ENCODE measurements at regions not wholly inside any gene's neighbourhood (a gene's known extent, or its start where the extent isn't known, plus 50 kb on each side); places are given as distances from the start of the nearest gene placed in this dataset.
"Not testable (repeated sequence)": the region's sequence is repeated elsewhere in the genome, so short reads cannot be mapped to it uniquely, and the experiment has no call there.

DNA sequence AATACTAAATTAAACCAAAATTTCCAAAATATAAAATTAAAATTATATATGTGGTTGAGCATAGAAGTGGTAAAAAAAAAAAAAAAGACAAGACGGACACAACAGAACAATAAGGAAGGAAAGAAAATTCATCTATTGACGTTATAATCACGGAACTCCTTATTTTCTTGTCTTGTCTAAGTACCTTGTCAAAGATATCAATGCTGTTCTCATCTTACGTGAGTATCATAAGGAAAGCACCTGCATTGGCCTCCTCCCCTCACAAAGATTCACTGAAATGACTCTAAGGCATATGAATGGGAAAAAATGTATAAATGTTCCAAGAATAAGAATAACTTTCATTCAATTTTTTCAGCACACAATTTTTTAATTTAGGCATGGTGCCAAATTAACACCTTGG is 135.4 kb downstream of the PPP1R3A start:
- no peak for DNase-seq (ENCODE audit: low read depth in 3 of 3)

DNA sequence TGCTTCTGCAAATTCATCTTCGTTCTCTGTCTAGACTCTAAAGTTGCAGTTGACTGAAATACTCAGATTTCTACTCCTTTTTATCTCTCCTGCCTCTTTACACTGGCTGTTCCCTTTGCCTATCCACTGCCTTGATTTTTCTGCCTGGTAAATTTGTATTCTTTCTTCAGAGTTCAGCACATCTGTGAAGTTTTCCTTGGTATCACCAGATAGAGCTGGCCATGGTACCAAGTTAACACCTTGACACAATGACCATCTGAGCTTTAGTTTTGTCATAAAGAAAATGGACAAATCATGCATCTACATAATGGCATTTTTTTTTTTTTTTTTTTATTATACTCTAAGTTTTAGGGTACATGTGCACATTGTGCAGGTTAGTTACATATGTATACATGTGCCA is 143.0 kb downstream of the PPP1R3A start:
- DNase-seq (ENCODE audit: low read depth in 3 of 3) = no peak

DNA sequence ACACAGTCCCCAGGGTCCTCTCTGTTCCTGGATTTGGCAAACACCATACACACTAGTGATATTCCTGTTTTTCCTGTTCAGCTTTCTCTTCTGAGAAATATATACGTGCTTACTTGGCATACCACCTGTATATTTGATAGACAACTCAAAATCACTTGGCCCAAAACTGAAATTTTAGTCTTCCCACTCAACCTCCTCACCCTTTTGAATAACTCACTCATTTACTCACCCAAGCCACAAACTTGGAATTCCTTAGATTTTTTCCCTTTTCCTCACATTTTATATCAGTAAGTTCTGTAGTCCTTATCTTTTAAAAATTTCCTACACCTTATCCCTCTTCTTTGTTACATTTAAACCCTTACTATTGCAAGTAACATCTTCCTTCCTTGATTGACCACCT is 143.4 kb downstream of the PPP1R3A start:
- DNase-seq (ENCODE audit: low read depth in 3 of 3) = no peak

DNA sequence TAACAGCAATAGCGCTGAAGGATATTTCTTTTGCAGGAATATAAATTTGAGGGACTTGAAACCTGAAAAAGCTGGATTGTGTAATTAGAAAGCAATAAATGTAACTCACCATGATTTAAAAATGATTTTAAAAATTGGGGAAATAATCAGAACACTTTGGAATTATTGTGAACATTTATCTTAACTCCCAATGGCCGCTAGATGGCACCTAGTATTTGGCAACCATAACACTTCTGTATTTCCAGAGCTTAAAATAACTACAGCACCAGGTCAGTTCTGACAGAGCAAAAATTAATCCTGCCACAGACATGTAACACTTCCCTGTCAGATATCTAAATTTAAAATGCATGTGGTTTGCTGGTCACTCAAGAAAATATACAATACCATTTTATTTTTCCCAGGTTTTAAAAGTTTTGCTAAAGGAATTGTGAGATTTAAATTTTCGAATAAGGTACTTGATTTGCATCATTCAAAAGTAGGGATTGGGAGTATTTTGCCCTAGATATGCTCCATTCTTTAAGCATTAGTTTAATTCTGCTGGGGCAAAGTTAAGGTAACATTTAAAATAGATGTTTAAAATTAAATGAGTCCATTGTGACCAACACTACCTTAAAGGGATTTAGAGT is 144.5 kb downstream of the PPP1R3A start:
- DNase-seq (ENCODE audit: low read depth in 3 of 3) = no peak

DNA sequence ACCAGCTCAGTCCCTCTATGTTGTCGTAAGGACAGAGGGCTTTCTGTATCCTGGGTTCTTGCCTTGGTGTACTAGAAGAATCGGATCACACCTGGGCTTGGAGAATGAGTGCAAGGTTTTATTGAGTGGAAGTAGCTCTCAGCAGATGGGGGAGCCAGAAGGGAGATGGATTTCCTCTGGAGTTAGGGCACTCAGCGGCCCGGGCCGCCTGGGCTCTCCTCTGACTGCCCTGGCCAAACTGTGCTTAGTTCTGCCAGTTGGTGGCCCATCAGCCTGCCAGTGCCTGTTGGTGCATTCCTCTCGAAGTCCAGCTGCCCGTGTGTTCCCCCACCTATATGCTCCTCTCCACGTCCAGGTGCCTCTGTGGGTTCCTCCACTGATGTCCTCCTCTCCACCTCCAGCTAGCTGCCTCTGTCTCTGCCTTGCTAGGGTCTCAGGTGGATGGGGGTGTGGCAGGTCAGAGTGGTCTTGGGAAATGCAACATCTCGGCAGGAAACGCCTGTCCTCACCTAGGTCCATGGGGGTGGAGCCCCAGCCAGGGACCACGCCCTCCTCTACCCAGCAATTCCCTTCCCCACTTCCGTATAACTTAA is 148.6 kb downstream of the PPP1R3A start:
- no peak for DNase-seq (ENCODE audit: low read depth in 3 of 3)

DNA sequence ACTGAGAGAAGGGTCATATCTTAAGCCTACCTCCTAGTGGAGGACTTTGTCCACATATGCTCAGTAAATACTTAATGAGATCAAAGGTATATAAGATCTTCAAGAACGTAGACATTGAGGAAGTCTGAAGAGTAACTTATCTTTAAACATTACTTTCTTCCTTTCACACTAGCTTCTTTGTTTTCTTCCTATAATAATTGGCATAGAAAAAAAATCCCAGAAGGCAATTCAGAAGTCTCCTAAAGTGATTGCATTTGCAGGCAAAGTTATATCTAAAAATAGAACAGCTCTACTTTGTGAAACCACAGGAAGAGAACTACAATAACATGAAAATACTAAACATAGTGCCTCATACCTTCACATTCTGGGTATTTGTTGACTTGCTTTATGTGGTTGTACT is 150.4 kb downstream of the PPP1R3A start:
- no peak for DNase-seq (ENCODE audit: low read depth in 3 of 3)

DNA sequence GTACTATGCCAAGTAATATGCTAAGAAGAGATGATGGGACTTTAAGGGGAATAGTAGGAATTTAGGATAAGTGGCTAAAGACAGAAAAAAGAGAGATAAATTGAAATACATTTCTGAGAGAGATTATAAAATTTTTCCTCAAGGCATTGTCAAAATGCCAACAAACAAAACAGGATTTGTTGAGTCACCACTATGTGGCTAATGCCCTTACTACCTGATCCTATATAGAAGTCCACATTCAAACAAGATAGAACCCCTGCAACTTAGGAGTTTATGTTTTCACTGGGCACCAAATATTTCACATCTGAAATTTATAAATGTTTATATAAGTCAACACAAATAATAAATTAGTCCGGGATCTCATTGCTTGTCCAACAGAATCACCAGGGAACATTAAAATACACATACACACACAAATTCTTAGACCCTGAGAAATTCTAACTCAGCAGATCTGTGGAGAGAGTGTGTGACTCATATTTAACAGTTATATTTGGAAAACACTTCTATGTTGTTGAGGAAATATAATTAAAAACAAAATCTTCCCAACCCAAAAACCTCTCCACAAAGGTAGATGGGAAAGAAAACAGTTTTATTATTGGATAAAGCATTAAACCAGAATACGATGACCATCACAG is 154.3 kb downstream of the PPP1R3A start:
- no peak for DNase-seq (ENCODE audit: low read depth in 3 of 3)

DNA sequence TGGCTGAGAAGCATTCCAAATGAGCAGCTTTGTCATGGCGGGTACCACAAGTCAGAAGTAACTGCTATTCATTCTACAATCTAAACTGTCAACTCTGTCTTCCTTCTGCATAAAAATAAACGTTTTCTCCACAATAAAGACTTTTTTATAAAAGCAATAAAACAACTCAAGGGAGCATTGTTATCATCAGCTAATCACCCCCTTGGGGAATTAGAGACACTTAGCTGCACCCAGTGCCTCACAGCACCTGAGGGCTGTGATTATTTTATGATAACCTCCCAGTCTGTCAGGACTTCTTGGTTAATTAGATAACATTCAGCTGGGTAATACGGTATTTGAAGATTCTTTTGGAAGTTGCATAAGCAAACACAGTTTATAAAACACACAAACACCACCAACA is 155.6 kb downstream of the PPP1R3A start:
- no peak for DNase-seq (ENCODE audit: low read depth in 3 of 3)

DNA sequence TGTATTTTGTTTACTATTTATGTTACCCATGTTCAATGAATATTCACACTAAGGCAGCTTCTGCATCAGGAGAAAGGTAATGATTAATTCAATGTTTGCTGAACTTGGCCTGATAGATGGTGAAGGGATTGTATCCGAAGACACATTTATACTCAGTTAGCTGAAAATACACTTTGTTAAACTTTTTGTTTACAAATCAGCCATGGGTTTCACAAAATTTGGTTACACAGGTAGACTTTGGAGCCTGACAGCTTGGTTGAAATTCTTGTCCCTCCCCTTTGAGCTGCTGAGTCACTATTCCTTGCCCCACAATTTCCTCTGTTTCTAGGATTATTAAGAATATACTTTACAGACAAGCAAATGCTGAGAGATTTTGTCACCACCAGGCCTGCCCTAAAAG is 162.6 kb downstream of the PPP1R3A start:
- no peak for DNase-seq (ENCODE audit: low read depth in 3 of 3)

DNA sequence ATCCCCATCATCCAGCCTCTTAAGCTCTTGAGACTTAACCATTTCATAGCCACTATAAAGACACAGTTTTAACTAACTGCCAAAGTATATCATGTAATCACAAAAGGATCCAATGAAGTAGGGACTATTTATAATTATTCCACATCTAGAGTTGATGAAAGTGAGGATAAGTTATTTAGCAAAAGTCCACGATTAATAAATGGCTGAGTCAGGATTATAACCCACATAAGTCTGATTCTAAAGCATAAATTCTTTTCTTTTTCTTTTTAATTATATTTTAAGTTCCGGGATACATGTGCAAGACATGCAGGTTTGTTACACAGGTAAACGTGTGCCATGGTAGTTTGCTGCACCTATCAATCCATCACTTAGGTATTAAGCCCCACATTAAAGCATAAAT is 166.1 kb downstream of the PPP1R3A start:
- DNase-seq (ENCODE audit: low read depth in 3 of 3) = no peak

DNA sequence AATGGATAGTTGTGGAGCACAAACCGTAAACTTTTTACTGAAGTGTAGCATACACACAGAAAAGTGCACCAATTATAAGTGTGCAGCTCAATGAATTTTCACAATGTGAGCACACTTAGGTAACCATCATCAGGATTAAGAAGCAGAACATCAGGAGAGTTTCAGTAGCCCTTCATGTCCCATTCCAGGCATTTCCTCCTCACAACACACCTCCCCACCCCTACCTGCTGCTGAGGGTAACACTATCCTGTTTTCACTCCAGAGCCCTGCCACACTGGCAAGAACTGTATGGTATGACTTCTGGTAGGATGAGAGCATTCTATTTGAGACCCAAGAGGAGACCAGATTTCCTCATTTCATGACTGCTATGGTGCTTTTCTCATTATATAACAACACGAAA is 166.5 kb downstream of the PPP1R3A start:
- DNase-seq (ENCODE audit: low read depth in 3 of 3) = no peak

DNA sequence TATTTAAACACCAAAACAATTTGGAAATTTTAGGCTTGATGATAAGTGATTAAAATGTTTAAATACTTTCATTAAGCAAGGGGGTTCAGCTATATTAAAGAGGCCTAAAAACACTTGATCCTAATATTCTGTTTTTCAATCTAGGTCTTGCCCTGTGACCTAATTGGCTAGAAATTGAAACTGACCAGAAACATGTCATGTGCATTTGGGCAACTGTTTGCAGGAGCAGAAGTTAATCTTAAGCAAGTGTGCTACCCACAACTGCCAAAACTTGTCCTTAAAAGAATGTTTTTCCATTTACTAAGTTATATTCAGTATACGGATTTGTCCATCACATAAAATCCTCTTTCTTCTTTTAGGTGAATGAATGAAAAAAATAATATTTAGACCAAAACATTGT is 167.3 kb downstream of the PPP1R3A start:
- DNase-seq (ENCODE audit: low read depth in 3 of 3) = no peak

DNA sequence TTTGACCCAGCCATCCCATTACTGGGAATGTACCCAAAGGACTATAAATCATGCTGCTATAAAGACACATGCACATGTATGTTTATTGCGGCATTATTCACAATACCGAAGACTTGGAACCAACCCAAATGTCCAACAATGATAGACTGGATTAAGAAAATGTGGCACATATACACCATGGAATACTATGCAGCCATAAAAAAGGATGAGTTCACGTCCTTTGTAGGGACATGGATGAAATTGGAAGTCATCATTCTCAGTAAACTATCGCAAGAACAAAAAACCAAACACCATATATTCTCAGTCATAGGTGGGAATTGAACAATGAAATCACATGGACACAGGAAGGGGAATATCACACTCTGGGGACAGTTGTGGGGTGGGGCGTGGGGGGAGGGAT is 170.4 kb downstream of the PPP1R3A start:
- DNase-seq (ENCODE audit: low read depth in 3 of 3) = not testable (repeated sequence)

DNA sequence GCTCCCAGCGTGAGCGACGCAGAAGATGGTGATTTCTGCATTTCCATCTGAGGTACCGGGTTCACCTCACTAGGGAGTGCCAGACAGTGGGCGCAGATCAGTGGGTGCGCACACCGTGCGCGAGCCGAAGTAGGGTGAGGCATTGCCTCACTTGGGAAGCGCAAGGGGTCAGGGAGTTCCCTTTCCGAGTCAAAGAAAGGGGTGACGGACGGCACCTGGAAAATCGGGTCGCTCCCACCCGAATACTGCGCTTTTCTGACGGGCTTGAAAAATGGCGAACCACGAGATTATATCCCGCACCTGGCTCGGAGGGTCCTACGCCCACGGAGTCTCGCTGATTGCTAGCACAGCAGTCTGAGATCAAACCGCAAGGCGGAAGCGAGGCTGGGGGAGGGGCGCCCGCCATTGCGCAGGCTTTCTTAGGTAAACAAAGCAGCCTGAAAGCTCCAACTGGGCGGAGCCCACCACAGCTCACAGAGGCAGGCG is 175.8 kb downstream of the PPP1R3A start:
- not testable (repeated sequence) for DNase-seq (ENCODE audit: low read depth in 3 of 3)

DNA sequence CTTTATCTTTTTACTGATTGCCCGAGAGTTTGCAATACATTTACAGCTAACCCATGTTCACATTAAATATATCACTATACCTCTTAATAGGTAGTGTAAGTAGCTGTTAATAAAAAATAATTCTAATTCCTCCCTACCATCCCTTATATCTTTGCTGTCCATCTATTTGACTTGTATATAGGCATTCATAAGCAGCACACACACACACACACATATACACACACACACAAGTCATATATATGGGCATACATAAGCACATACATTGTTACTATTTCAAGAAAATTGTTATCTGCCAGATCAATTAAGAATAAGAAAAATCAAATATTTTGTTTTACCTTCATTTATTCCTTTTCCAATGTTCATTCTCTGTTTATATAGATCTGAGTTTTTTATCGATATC is 176.4 kb downstream of the PPP1R3A start:
- no peak for DNase-seq (ENCODE audit: low read depth in 3 of 3)

DNA sequence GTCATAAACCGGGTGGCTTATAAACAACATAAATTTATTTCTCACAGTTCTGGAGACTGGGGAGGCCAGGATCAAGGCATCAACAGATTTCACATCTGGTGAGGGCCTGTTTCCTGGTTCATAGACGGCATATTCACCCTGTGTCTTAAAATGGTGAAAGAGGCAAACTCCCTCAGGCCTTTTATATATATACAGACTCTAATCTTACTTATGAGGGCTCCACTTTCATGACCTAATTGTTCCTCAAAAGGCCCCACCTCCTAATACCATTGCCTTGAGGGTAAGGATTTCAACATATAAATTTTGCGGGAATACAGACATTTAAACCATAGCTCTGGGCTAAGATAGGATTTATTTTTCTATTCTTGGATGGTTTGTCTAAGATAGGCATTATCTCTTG is 187.2 kb downstream of the PPP1R3A start:
- no peak for DNase-seq (ENCODE audit: low read depth in 3 of 3)

DNA sequence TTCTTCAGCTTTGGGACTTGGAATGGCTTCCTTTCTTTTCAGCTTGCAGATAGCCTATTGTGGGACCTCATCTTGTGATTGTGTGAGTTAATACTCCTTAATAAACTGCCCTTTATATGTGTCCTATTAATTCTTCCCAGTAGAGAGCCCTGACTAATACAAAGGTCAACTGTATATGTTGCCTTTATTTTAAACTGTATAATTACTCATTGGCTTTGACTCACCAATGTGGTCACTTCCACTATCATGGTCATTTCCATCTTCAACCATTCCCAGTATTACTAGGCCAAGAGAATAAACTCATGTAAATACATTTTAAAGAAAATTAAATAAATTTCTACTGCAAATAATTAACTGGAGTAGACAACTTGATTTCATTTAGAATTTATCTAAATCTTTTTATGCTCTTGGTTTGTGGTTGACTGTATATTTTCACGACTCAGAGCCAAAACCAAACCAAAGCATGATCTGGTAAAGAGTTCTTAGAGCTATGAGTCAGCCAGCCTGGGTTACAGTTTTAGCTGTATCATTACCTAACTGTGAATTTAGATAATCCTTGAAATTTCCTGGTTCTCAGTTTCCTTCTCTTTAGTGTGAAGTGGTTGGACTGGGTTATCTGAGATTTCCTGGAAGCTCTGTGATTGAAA is 188.4 kb downstream of the PPP1R3A start:
- DNase-seq (ENCODE audit: low read depth in 3 of 3) = no peak

DNA sequence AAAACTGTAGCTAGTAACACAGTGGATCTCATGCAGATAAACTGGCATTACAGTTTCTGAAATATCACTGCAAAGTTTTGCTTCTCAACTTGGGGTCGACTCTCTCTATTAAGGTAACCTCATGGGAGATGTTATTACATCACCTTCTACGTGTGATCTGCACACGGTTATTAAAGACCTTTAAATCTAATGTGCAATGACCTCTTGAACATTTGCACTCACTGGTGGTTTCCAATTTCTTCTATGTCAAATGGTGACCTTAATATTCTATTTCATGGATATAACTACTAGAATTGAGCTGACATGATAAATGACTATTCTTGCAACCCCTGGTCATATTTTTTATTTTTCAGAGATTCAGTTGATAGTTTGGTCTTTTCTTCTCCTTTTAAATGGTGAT is 191.3 kb downstream of the PPP1R3A start:
- DNase-seq (ENCODE audit: low read depth in 3 of 3) = no peak

DNA sequence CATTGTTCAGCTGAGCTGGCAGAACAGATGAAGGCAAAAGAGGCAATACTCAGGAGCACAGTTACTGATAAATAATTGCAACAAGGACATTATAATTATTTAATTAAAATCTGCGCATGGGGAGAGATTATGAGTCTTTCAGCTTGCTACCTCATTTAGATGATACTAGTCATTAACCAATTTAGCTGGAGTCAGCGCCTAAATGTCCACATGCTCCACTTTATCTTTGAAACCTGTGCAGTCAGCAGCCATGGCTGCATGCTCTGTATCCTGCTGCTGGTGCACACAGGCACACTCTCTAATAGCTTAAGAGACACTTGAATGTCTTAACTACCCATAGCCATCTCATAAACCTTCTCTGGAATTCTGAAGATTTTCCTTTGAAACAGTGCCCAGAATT is 196.8 kb downstream of the PPP1R3A start:
- no peak for DNase-seq (ENCODE audit: low read depth in 3 of 3)

DNA sequence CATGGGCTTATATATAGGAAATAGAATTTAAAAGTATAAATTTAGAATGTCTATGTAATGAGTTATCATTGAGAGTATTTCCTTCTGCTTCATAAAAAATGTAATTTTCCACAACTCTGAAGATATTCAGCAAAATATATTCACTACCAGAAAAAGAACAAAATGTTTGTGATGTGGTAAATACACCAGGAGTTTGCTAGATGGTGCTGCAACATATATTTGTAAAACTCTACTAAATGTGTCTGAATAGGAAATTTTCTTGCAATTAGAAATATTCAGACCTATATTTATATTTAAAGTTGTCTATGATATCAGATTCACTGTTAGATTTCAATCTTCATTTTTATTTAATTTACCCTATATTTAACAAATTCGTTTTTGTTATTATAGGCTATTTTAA is 201.1 kb downstream of the PPP1R3A start:
- no peak for DNase-seq (ENCODE audit: low read depth in 3 of 3)

DNA sequence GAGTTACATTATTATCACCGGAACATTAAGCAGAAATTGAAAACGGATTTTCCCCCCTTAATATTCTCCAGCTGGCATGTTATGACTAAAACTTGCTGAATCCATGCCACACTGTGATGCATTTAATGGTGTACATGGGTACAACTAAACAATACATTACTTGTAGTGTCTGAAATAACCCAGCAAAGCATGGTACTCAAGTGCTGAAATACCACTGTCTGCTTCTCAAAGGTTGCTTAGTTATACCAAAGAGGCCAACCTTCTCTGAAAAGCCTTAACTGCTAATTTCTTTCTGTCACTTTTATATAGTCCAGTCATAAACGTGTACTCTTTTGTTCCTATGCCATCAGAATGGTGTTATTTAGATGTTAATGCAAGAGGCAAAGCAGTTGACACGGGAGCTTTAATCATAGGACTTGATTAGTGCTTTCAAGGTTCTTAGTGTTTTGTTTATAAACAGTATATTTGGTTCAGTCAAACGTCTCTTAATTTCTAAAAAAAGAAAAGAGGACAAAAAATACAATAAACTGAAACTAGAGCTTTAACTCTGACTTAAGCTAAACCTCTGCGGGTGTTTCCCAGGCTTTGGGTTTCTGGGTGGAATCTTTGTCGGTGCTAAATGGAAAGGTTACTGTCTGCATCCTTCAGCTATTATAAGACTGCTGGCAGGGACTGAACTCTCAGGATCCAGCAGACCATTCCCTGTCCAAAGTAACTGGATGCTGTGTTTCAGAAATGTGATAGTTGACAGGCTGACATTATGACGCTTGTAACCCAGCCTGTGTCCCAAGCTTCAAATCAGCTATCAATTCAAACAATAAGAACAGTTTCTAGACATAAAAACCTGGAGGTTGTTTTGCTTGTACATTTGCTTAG is 202.6 kb downstream of the PPP1R3A start:
- no peak for DNase-seq (ENCODE audit: low read depth in 3 of 3)

DNA sequence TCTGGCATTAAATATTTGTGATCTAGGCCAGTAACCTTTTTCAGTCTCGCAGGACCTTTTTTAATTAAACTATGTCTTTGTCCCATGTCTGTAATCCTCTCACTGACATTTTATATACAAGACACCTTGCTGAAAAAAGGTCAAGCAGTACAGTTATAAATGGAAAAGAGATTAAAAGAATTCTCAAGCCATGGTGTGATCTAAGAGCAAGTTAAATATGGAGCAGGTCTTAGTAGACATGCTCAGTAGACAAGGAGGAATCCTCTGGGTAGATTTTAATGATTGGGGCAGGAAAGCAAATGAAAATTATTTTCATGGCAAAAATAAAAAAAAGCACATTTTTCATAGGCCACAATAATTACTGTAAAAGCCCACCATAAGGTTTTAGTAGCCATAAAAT is 203.5 kb downstream of the PPP1R3A start:
- DNase-seq (ENCODE audit: low read depth in 3 of 3) = no peak
